Activated CD4-positive, alpha-beta memory T cell treated with anti-CD3 and anti-CD28 coated beads for 36 hours (primary cell): ENCODE measurements at regions not wholly inside any gene's neighbourhood (a gene's known extent, or its start where the extent isn't known, plus 50 kb on each side); places are given as distances from the start of the nearest gene placed in this dataset.
"Not testable (repeated sequence)": the region's sequence is repeated elsewhere in the genome, so short reads cannot be mapped to it uniquely, and the experiment has no call there.

Source experiments
- CTCF ChIA-PET: fragments of 350-600 bp; sonication (Branson Sonifier 250); formaldehyde crosslinking; loops from one replicate; lab custom pipeline; 2021; ENCODE audit warnings: antibody characterized with exemption, inconsistent platforms; lab: Charles Lee
- POLR2A ChIA-PET: fragments of 350-600 bp; sonication (Branson Sonifier 250); formaldehyde crosslinking; loops from one replicate; lab custom pipeline; 2021; ENCODE audit warnings: antibody characterized with exemption; lab: Charles Lee
- DNase-seq: peaks from one replicate; pipeline ENCODE4 v3.0.0-alpha.2; 2020
- H3K27ac Mint-ChIP-seq: one replicate; pipeline ENCODE4 v1.8.0; 2021; ENCODE audit warnings: mixed read lengths
- H3K27me3 Mint-ChIP-seq: one replicate; pipeline ENCODE4 v1.8.0; 2021; ENCODE audit warnings: mixed read lengths
- H3K36me3 Mint-ChIP-seq: one replicate; pipeline ENCODE4 v1.8.0; 2021; ENCODE audit warnings: mixed read lengths
- H3K4me1 Mint-ChIP-seq: one replicate; pipeline ENCODE4 v1.8.0; 2021; ENCODE audit warnings: low read depth, mixed read lengths
- H3K4me3 Mint-ChIP-seq: one replicate; pipeline ENCODE4 v1.8.0; 2021; ENCODE audit warnings: mild to moderate bottlenecking, mixed read lengths
- H3K9me3 Mint-ChIP-seq: one replicate; pipeline ENCODE4 v1.8.0; 2021; ENCODE audit warnings: mixed read lengths
- intact Hi-C: fragments of 100-400 bp; cut with micrococcal nuclease; formaldehyde crosslinking; loops from one replicate; pipeline ENCODE4 v1.15.1; 2023

GRCh38 chr4:141330616-141331015 is 109.9 kb downstream of the ZNF330 start:
- intact Hi-C loops: no loop called here
- H3K4me3 Mint-ChIP-seq: no peak overlapping the region
- CTCF ChIA-PET: no interaction called here
- H3K27ac Mint-ChIP-seq: no peak overlapping the region
- DNase-seq: no peak
- POLR2A ChIA-PET: no interaction called here
- no peaks in the 10 kb centered on the region for H3K36me3 Mint-ChIP-seq
- no peaks in the 10 kb centered on the region for H3K9me3 Mint-ChIP-seq
- H3K4me1 Mint-ChIP-seq: peaks cover 4% of the 10 kb centered on the region
- peaks cover 24% of the 10 kb centered on the region for H3K27me3 Mint-ChIP-seq

- ChIA-PET CTCF (no interaction called here), POLR2A (no interaction called here)
- Mint-ChIP-seq H3K4me1 (peaks cover 4% of the 10 kb centered on the region), H3K9me3 (no peaks in the 10 kb centered on the region), H3K27me3 (peaks cover 25% of the 10 kb centered on the region), H3K27ac (no peak overlapping the region), H3K36me3 (no peaks in the 10 kb centered on the region), H3K4me3 (no peak overlapping the region)
- no peak for DNase-seq
- intact Hi-C loops: no loop called here
Observed at GRCh38 chr4:141331534-141332358, 111.1 kb downstream of the ZNF330 start.

- POLR2A ChIA-PET, intact Hi-C loops, H3K36me3 Mint-ChIP-seq, DNase-seq, H3K27ac Mint-ChIP-seq, H3K9me3 Mint-ChIP-seq, H3K4me1 Mint-ChIP-seq, CTCF ChIA-PET: not testable (repeated sequence)
- Mint-ChIP-seq H3K4me3 (peak overlapping the region; percentile 17), H3K27me3 (peaks cover 25% of the 10 kb centered on the region)
Observed at GRCh38 chr4:141332359-141333181, 111.9 kb downstream of the ZNF330 start.

- H3K27me3 Mint-ChIP-seq: peaks cover 25% of the 10 kb centered on the region
- H3K36me3 Mint-ChIP-seq, H3K9me3 Mint-ChIP-seq, H3K4me1 Mint-ChIP-seq, H3K4me3 Mint-ChIP-seq, intact Hi-C loops, DNase-seq, H3K27ac Mint-ChIP-seq, CTCF ChIA-PET, POLR2A ChIA-PET: not testable (repeated sequence)
Observed at GRCh38 chr4:141333456-141334230, 112.9 kb downstream of the ZNF330 start.

GRCh38 chr4:141335166-141335565 is 114.5 kb downstream of the ZNF330 start:
- Mint-ChIP-seq H3K4me1 (peaks cover 3% of the 10 kb centered on the region), H3K36me3 (no peaks in the 10 kb centered on the region), H3K4me3 (no peak overlapping the region), H3K27me3 (peaks cover 24% of the 10 kb centered on the region), H3K9me3 (no peaks in the 10 kb centered on the region), H3K27ac (no peak overlapping the region)
- ChIA-PET CTCF (no interaction called here), POLR2A (no interaction called here)
- intact Hi-C loops: no loop called here
- DNase-seq: no peak

- intact Hi-C loops: no loop called here
- POLR2A ChIA-PET: no interaction called here
- Mint-ChIP-seq H3K4me3 (no peak overlapping the region), H3K27me3 (peaks cover 15% of the 10 kb centered on the region), H3K27ac (no peak overlapping the region), H3K9me3 (no peaks in the 10 kb centered on the region), H3K36me3 (no peaks in the 10 kb centered on the region), H3K4me1 (no peaks in the 10 kb centered on the region)
- DNase-seq: no peak
- CTCF ChIA-PET: no interaction called here
Observed at GRCh38 chr4:141338238-141338637, 117.5 kb downstream of the ZNF330 start.

- no peaks in the 10 kb centered on the region for H3K36me3 Mint-ChIP-seq
- CTCF ChIA-PET: no interaction called here
- H3K4me1 Mint-ChIP-seq: no peaks in the 10 kb centered on the region
Observed at GRCh38 chr4:141339391-141339790, 118.7 kb downstream of the ZNF330 start.

GRCh38 chr4:141339966-141340365 is 119.3 kb downstream of the ZNF330 start:
- H3K4me1 Mint-ChIP-seq: no peaks in the 10 kb centered on the region
- no peaks in the 10 kb centered on the region for H3K36me3 Mint-ChIP-seq
- ChIA-PET CTCF (no interaction called here), POLR2A (no interaction called here)
- no peak for DNase-seq
- H3K9me3 Mint-ChIP-seq: no peaks in the 10 kb centered on the region
- intact Hi-C loops: no loop called here
- H3K27ac Mint-ChIP-seq: no peak overlapping the region
- H3K27me3 Mint-ChIP-seq: peaks cover 11% of the 10 kb centered on the region
- no peak overlapping the region for H3K4me3 Mint-ChIP-seq

More at GRCh38 chr4:141339391-141339790, 118.7 kb downstream of the ZNF330 start:
- Mint-ChIP-seq H3K27me3 (peaks cover 13% of the 10 kb centered on the region), H3K9me3 (no peaks in the 10 kb centered on the region), H3K4me3 (no peak overlapping the region), H3K27ac (no peak overlapping the region)
- POLR2A ChIA-PET: no interaction called here
- no peak for DNase-seq
- intact Hi-C loops: no loop called here

GRCh38 chr4:141340458-141340857 is 119.8 kb downstream of the ZNF330 start:
- intact Hi-C loops: no loop called here
- no peak overlapping the region for H3K4me3 Mint-ChIP-seq
- no peak for DNase-seq
- ChIA-PET POLR2A (no interaction called here), CTCF (no interaction called here)
- no peaks in the 10 kb centered on the region for H3K36me3 Mint-ChIP-seq
- H3K4me1 Mint-ChIP-seq: no peaks in the 10 kb centered on the region
- peaks cover 8% of the 10 kb centered on the region for H3K27me3 Mint-ChIP-seq
- no peak overlapping the region for H3K27ac Mint-ChIP-seq
- no peaks in the 10 kb centered on the region for H3K9me3 Mint-ChIP-seq

GRCh38 chr4:141346144-141346543 is 125.4 kb downstream of the ZNF330 start:
- intact Hi-C loops: no loop called here

GRCh38 chr4:141347684-141348083 is 127.0 kb downstream of the ZNF330 start:
- CTCF ChIA-PET: no interaction called here
- intact Hi-C loops: no loop called here
- Mint-ChIP-seq H3K27me3 (peaks cover 9% of the 10 kb centered on the region), H3K4me3 (no peak overlapping the region), H3K27ac (no peak overlapping the region), H3K36me3 (no peaks in the 10 kb centered on the region), H3K4me1 (peaks cover 1% of the 10 kb centered on the region), H3K9me3 (no peaks in the 10 kb centered on the region)
- no peak for DNase-seq
- POLR2A ChIA-PET: no interaction called here

More at GRCh38 chr4:141346144-141346543, 125.4 kb downstream of the ZNF330 start:
- ChIA-PET CTCF (interaction anchor here (1.2 kb wide), 1 partner anchor 9 kb away, joined by 3 read pairs; no protein-coding TSS in a partner anchor), POLR2A (no interaction called here)
- Mint-ChIP-seq H3K4me1 (no peaks in the 10 kb centered on the region), H3K4me3 (no peak overlapping the region), H3K27me3 (peaks cover 8% of the 10 kb centered on the region), H3K36me3 (no peaks in the 10 kb centered on the region), H3K9me3 (no peaks in the 10 kb centered on the region), H3K27ac (no peak overlapping the region)
- DNase-seq: no peak

GRCh38 chr4:141348125-141348524 is 127.4 kb downstream of the ZNF330 start:
- Mint-ChIP-seq H3K36me3 (no peaks in the 10 kb centered on the region), H3K9me3 (no peaks in the 10 kb centered on the region), H3K27ac (no peak overlapping the region), H3K4me1 (peaks cover 1% of the 10 kb centered on the region), H3K4me3 (no peak overlapping the region), H3K27me3 (peaks cover 9% of the 10 kb centered on the region)
- CTCF ChIA-PET: no interaction called here
- intact Hi-C loops: no loop called here
- no peak for DNase-seq
- POLR2A ChIA-PET: no interaction called here
